ENCODE measurements at regions not wholly inside any gene's neighbourhood (a gene's known extent, or its start where the extent isn't known, plus 50 kb on each side); places are given as distances from the start of the nearest gene placed in this dataset.

DNA sequence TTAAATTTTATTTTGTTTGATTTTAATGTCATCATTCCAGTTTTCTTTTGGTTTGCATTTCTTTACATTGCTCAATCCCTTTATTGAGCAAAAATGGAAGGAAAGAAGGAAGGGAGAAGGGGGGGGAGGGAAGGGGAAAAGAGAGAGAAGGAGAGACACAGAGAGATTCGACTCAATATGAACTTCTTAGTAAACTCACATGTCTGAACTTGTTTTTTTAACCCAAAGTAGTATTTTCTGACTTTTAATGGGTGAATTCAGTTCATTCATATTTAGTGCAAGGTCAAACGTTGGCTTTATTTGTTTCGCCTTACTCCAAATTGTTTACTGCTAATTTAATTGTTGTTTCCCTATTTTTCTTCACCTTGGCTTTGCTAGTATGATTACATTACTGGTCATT is 278.6 kb downstream of the COL12A1 start:
- H3K9me3 ChIP-seq (ENCODE audit: control insufficient read depth in 2 of 3, insufficient read depth in 1 of 3, low read length in 3 of 3) = no peaks in the 10 kb centered on the region
- intact Hi-C loops (cut with DNase I) = no loop called here
- no peak overlapping the region for H3K27ac ChIP-seq (ENCODE audit: low read depth in 2 of 2, low read length in 2 of 2)
- no peak for TF ChIP-seq CTCF (IDR thresholded peaks at IDR 0.05; ENCODE audit: borderline replicate concordance, extremely low read depth, insufficient read depth)
- H3K4me3 ChIP-seq (ENCODE audit: low read length in 3 of 3) = no peak overlapping the region
- no peak for FAIRE-seq
- H3K4me1 ChIP-seq (ENCODE audit: control insufficient read depth in 2 of 3, insufficient read depth in 2 of 3, low read depth in 1 of 3, low read length in 3 of 3) = no peaks in the 10 kb centered on the region
- H3K27me3 ChIP-seq (ENCODE audit: control insufficient read depth, insufficient read depth, low read length) = no peaks in the 10 kb centered on the region
- no peak overlapping the region for H3K9ac ChIP-seq (ENCODE audit: low read length in 3 of 3)
- H3K36me3 ChIP-seq (ENCODE audit: control insufficient read depth in 2 of 3, insufficient read depth in 3 of 3, low read length in 3 of 3) = no peaks in the 10 kb centered on the region
- DNase-seq = no peak

- Histone ChIP-seq H3K4me1 (ENCODE audit: control insufficient read depth in 2 of 3, insufficient read depth in 2 of 3, low read depth in 1 of 3, low read length in 3 of 3) (no peaks in the 10 kb centered on the region), H3K36me3 (ENCODE audit: control insufficient read depth in 2 of 3, insufficient read depth in 3 of 3, low read length in 3 of 3) (no peaks in the 10 kb centered on the region), H3K9me3 (ENCODE audit: control insufficient read depth in 2 of 3, insufficient read depth in 1 of 3, low read length in 3 of 3) (no peaks in the 10 kb centered on the region), H3K27me3 (ENCODE audit: control insufficient read depth, insufficient read depth, low read length) (no peaks in the 10 kb centered on the region), H3K4me3 (ENCODE audit: low read length in 3 of 3) (no peak overlapping the region), H3K9ac (ENCODE audit: low read length in 3 of 3) (no peak overlapping the region), H3K27ac (ENCODE audit: low read depth in 2 of 2, low read length in 2 of 2) (no peak overlapping the region)
- FAIRE-seq = no peak
- intact Hi-C loops (cut with DNase I) = no loop called here
- TF ChIP-seq CTCF (IDR thresholded peaks at IDR 0.05; ENCODE audit: borderline replicate concordance, extremely low read depth, insufficient read depth) = no peak
- DNase-seq = no peak
Measured at GRCh38 chr6:74925683-74926082, 280.2 kb downstream of the COL12A1 start.

DNA sequence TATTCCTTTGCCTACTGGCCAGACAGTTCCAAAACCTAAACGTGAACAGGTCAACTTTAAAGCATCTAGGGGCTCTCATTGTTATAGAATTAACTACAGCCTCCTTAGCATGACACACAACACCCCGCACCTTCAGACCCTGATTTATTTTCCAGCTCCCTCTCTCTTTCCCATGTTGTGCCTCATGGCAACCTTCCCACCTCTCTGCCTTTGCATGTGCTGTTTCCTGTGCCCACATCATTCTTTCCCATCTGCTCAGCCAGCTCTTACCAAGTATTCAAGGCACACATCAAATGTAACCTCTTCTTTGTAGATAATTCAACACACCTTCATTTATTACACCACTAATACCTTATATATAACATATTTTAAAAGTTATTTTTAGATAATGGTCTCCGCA is 291.0 kb downstream of the COL12A1 start:
- H3K4me3 ChIP-seq (ENCODE audit: low read length in 3 of 3) = no peak overlapping the region
- no peaks in the 10 kb centered on the region for H3K9me3 ChIP-seq (ENCODE audit: control insufficient read depth in 2 of 3, insufficient read depth in 1 of 3, low read length in 3 of 3)
- TF ChIP-seq CTCF (IDR thresholded peaks at IDR 0.05; ENCODE audit: borderline replicate concordance, extremely low read depth, insufficient read depth) = no peak
- H3K4me1 ChIP-seq (ENCODE audit: control insufficient read depth in 2 of 3, insufficient read depth in 2 of 3, low read depth in 1 of 3, low read length in 3 of 3) = no peaks in the 10 kb centered on the region
- no peak for FAIRE-seq
- H3K27ac ChIP-seq (ENCODE audit: low read depth in 2 of 2, low read length in 2 of 2) = no peak overlapping the region
- no peaks in the 10 kb centered on the region for H3K27me3 ChIP-seq (ENCODE audit: control insufficient read depth, insufficient read depth, low read length)
- no peak for DNase-seq
- no peak overlapping the region for H3K9ac ChIP-seq (ENCODE audit: low read length in 3 of 3)
- no peaks in the 10 kb centered on the region for H3K36me3 ChIP-seq (ENCODE audit: control insufficient read depth in 2 of 3, insufficient read depth in 3 of 3, low read length in 3 of 3)
- intact Hi-C loops (cut with DNase I) = no loop called here

DNA sequence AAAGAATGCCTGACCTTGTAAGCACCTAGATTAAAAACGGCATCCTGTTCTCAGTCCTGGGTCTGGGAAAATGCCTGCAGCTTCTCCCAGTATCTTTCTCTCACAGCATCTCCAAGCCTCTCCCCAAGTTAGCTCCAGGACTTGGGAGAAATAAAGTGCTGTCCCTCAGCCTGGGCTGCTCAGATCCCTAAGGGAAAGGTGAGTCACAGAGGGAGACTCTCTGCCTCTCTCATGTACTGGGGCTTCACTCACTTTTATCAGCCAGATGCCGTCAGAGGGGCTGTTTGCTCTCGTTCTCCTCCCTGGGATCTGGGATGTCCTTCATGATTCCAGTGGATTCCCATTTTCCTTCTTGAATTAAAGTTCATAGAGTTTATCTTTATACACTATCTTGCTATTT is 293.6 kb downstream of the COL12A1 start:
- Histone ChIP-seq H3K36me3 (ENCODE audit: control insufficient read depth in 2 of 3, insufficient read depth in 3 of 3, low read length in 3 of 3) (no peaks in the 10 kb centered on the region), H3K9me3 (ENCODE audit: control insufficient read depth in 2 of 3, insufficient read depth in 1 of 3, low read length in 3 of 3) (no peaks in the 10 kb centered on the region), H3K9ac (ENCODE audit: low read length in 3 of 3) (no peak overlapping the region), H3K27me3 (ENCODE audit: control insufficient read depth, insufficient read depth, low read length) (no peaks in the 10 kb centered on the region), H3K4me3 (ENCODE audit: low read length in 3 of 3) (no peak overlapping the region), H3K4me1 (ENCODE audit: control insufficient read depth in 2 of 3, insufficient read depth in 2 of 3, low read depth in 1 of 3, low read length in 3 of 3) (no peaks in the 10 kb centered on the region), H3K27ac (ENCODE audit: low read depth in 2 of 2, low read length in 2 of 2) (no peak overlapping the region)
- no peak for FAIRE-seq
- intact Hi-C loops (cut with DNase I) = no loop called here
- no peak for TF ChIP-seq CTCF (IDR thresholded peaks at IDR 0.05; ENCODE audit: borderline replicate concordance, extremely low read depth, insufficient read depth)
- no peak for DNase-seq
